ENCODE measurements at regions not wholly inside any gene's neighbourhood (a gene's known extent, or its start where the extent isn't known, plus 50 kb on each side); places are given as distances from the start of the nearest gene placed in this dataset.

DNA sequence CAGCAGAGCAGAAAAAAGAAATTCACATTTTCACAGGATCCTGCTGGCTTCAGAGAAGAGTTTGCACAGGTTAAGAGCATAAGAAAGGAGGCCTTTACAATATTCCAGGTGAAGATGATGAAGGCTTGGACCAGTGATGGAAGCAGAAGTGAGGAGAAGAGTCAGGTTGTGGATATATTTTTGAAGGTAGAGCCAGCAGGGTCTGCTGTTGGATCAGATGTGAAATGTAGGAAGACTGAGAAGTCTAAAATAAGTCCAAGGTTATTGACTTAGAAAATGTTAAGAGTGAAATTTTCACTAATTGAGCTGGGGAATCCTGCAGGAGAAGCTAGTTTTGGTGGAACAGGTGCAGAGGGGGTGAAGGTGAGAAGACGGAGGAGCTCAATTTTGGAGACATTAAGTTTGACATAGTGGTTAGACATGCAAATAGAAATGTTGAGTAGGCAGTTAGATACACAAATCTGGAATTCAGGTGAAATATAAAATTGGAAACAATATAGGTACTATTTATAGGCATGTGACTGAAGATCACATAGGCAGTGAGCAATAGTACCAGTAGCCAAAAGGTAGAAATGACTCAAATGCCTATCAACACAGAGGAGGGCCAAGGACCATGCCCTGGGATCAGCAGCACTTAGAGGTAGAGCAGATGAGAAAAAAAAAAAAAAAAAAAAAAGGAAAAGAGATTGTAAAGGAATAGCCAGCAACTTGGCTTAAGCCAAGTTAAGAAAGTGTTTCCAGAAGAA, 252.0 kb downstream of the AASDHPPT start:
- no peak for DNase-seq
- no peaks in the 10 kb centered on the region for H3K9me3 ChIP-seq (replicated peaks in 1 of 3)
- intact Hi-C loops (cut with DNase I) = no loop called here
- no peak overlapping the region for H3K27ac ChIP-seq
- no peaks in the 10 kb centered on the region for H3K36me3 ChIP-seq (replicated peaks in 1 of 2)
- no peaks in the 10 kb centered on the region for H3K4me1 ChIP-seq (replicated peaks in 1 of 2)
- WGBS, 4 donors = 79 to 90% (median 87%) methylated on average over 1 of the region's 1 CpG
- TF ChIP-seq, protein P1, sequence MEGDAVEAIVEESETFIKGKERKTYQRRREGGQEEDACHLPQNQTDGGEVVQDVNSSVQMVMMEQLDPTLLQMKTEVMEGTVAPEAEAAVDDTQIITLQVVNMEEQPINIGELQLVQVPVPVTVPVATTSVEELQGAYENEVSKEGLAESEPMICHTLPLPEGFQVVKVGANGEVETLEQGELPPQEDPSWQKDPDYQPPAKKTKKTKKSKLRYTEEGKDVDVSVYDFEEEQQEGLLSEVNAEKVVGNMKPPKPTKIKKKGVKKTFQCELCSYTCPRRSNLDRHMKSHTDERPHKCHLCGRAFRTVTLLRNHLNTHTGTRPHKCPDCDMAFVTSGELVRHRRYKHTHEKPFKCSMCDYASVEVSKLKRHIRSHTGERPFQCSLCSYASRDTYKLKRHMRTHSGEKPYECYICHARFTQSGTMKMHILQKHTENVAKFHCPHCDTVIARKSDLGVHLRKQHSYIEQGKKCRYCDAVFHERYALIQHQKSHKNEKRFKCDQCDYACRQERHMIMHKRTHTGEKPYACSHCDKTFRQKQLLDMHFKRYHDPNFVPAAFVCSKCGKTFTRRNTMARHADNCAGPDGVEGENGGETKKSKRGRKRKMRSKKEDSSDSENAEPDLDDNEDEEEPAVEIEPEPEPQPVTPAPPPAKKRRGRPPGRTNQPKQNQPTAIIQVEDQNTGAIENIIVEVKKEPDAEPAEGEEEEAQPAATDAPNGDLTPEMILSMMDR (IDR thresholded peaks at IDR 0.05) = no peak
- no peak for TF ChIP-seq POLR2A (IDR thresholded peaks at IDR 0.05)
- H3K4me3 ChIP-seq = no peak overlapping the region
- H3K27me3 ChIP-seq = no peaks in the 10 kb centered on the region

DNA sequence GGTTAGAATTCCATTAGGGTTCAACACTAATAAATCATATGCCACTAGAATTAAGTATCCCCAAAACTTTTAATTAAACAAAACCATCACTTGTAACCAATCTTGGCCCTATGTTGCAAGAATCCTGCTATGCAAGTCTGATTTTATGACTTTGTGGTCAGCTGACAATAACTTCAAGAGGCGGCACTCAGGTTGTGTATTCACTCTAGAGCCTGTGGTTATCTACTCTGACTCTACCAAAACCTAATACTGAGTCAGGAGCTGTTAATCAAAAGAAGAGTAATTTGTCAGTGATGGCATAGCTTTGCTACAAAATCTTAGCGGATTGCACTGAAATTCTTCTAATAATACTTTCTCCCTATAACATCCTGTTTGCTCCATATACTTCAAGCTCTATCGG, 253.7 kb downstream of the AASDHPPT start:
- no peak for DNase-seq
- TF ChIP-seq, protein P1 (IDR thresholded peaks at IDR 0.05) = no peak
- no peak for TF ChIP-seq POLR2A (IDR thresholded peaks at IDR 0.05)
- Histone ChIP-seq H3K36me3 (replicated peaks in 1 of 2) (no peaks in the 10 kb centered on the region), H3K27ac (no peak overlapping the region), H3K4me3 (no peak overlapping the region), H3K27me3 (no peaks in the 10 kb centered on the region), H3K4me1 (replicated peaks in 1 of 2) (no peaks in the 10 kb centered on the region), H3K9me3 (replicated peaks in 1 of 3) (no peaks in the 10 kb centered on the region)
- intact Hi-C loops (cut with DNase I) = no loop called here
- WGBS, 4 donors = 84 to 90% (median 87%) methylated on average over 3 of the region's 3 CpGs

DNA sequence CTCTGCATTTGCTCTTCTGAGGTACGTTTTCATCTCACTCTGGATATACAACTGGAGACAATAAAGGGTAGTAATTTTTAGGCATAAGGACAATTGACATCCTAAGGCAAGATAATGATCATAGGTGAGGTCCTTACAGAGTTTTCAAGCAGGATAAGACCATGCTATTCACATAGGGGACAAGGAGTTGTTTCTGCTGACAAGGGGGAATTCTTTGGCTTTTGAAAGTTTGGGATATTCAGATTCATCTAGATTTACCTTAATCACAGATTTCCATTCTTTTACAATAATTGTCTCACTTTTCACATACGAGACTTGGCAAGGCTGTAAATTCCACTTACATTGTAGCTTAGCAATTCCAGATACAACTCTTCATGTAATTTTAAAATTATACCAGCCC, 256.2 kb downstream of the AASDHPPT start:
- Histone ChIP-seq H3K27ac (no peak overlapping the region), H3K9me3 (replicated peaks in 1 of 3) (no peaks in the 10 kb centered on the region), H3K4me1 (replicated peaks in 1 of 2) (no peaks in the 10 kb centered on the region), H3K4me3 (no peak overlapping the region), H3K27me3 (no peaks in the 10 kb centered on the region), H3K36me3 (replicated peaks in 1 of 2) (no peaks in the 10 kb centered on the region)
- no peak for DNase-seq
- 71 to 74% (median 73%) methylated on average over 2 of the region's 2 CpGs for WGBS, 4 donors
- TF ChIP-seq, protein P1 (IDR thresholded peaks at IDR 0.05) = no peak
- TF ChIP-seq POLR2A (IDR thresholded peaks at IDR 0.05) = no peak
- intact Hi-C loops (cut with DNase I) = no loop called here

DNA sequence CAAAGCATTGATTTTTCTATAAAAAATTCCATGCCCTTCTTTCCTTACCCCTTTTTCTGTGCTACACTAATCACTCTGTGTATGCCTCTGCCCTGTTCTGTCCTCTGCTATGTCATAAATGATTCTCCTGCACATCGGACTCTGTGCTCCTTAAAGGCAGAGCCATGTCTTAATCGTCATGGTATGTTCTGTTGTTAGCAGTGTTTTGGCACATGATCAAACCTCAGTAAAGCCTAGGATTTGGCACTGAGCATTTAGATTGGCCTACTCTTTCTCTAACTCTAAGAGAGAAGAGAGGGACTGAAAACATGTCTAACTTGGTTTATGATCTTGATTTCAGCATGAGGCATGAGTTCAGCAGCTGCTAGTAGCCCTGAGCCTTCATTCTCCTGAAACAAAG, 266.9 kb downstream of the AASDHPPT start:
- H3K9me3 ChIP-seq (replicated peaks in 1 of 3) = no peaks in the 10 kb centered on the region
- H3K27ac ChIP-seq = no peak overlapping the region

More for the DNA sequence above, 266.9 kb downstream of the AASDHPPT start:
- WGBS, 4 donors = 64 to 73% (median 70%) methylated on average over 2 of the region's 2 CpGs
- H3K36me3 ChIP-seq (replicated peaks in 1 of 2) = no peaks in the 10 kb centered on the region
- intact Hi-C loops (cut with DNase I) = no loop called here
- TF ChIP-seq POLR2A (IDR thresholded peaks at IDR 0.05) = no peak
- TF ChIP-seq, protein P1 (IDR thresholded peaks at IDR 0.05) = no peak
- H3K4me1 ChIP-seq (replicated peaks in 1 of 2) = no peaks in the 10 kb centered on the region
- no peak for DNase-seq
- H3K27me3 ChIP-seq = no peaks in the 10 kb centered on the region
- H3K4me3 ChIP-seq = no peak overlapping the region

Measured in adrenal gland (tissue), 9 donors.